ENCODE measurements at regions not wholly inside any gene's neighbourhood (a gene's known extent, or its start where the extent isn't known, plus 50 kb on each side); places are given as distances from the start of the nearest gene placed in this dataset.
"Not testable (repeated sequence)": the region's sequence is repeated elsewhere in the genome, so short reads cannot be mapped to it uniquely, and the experiment has no call there.

DNA sequence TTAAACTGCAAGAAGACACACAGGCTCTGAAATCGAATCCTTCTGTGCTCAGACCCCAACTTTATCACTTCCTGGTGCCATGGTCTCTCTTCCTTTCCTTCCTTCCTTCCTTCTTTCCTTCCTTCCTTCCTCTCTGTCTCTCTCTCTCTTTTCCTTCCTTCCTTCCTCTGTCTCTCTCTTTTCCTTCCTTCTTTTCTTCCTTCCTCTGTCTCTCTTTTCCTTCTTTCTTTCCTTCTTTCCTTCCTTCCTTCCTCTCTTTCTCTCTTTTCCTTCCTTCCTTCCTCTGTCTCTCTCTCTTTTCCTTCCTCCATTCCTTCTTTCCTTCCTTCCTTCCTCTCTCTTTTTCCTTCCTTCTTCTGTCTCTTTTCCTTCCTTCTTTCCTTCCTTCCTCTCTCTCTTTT lies 127.2 kb upstream of the CACNA1A start (continued):
- TF ChIP-seq, protein P1, sequence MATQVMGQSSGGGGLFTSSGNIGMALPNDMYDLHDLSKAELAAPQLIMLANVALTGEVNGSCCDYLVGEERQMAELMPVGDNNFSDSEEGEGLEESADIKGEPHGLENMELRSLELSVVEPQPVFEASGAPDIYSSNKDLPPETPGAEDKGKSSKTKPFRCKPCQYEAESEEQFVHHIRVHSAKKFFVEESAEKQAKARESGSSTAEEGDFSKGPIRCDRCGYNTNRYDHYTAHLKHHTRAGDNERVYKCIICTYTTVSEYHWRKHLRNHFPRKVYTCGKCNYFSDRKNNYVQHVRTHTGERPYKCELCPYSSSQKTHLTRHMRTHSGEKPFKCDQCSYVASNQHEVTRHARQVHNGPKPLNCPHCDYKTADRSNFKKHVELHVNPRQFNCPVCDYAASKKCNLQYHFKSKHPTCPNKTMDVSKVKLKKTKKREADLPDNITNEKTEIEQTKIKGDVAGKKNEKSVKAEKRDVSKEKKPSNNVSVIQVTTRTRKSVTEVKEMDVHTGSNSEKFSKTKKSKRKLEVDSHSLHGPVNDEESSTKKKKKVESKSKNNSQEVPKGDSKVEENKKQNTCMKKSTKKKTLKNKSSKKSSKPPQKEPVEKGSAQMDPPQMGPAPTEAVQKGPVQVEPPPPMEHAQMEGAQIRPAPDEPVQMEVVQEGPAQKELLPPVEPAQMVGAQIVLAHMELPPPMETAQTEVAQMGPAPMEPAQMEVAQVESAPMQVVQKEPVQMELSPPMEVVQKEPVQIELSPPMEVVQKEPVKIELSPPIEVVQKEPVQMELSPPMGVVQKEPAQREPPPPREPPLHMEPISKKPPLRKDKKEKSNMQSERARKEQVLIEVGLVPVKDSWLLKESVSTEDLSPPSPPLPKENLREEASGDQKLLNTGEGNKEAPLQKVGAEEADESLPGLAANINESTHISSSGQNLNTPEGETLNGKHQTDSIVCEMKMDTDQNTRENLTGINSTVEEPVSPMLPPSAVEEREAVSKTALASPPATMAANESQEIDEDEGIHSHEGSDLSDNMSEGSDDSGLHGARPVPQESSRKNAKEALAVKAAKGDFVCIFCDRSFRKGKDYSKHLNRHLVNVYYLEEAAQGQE (IDR thresholded peaks at IDR 0.05; ENCODE audit: low read depth, low read length) = no peak
- TF ChIP-seq RFX5 (IDR thresholded peaks at IDR 0.05; ENCODE audit: low read length) = no peak

DNA sequence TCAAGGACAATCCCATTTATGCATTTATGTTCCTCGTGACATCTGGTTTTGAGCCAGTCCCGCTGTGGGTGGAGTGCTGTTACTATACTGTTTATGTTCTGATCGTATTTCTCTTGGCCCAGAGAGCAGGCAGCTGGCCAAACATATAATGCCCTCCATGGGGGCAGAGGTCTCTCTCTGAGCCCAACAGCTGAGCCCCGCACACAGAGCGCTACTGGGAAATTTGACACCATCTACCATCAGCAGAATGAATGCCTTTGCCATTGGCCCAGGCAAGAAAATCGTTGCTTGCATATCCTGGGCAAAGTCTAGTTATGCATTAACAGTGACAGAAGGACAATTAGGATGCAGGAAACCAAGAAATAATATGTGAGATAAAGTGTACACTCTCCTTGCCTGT lies 126.8 kb upstream of the CACNA1A start:
- H3K9me2 ChIP-seq = no peaks in the 10 kb centered on the region
- peak overlapping the region in 1 of 2 experiments; percentile 11; a peak in 1 of 4 replicates for H3K27ac ChIP-seq (ENCODE audit: low read depth in 2 of 2, low read length in 1 of 2)
- no peaks in the 10 kb centered on the region for H4K20me1 ChIP-seq (ENCODE audit: insufficient read depth)
- H3F3A ChIP-seq (replicated peaks; ENCODE audit: insufficient read depth) = no peaks in the 10 kb centered on the region
- no peaks in the 10 kb centered on the region for H3K9me3 ChIP-seq
- no peaks in the 10 kb centered on the region for H3K79me2 ChIP-seq (ENCODE audit: insufficient read depth)
- H3K36me3 ChIP-seq (replicated peaks in 1 of 2; ENCODE audit: control insufficient read depth in 1 of 2, insufficient read depth in 2 of 2, low read length in 1 of 2) = no peaks in the 10 kb centered on the region
- H3K4me3 ChIP-seq (ENCODE audit: low read depth in 2 of 2, low read length in 1 of 2) = no peak overlapping the region
- DNase-seq = no peak
- ChIA-PET POLR2A (no interaction called here), CTCF (no interaction called here)
- TF ChIP-seq RFX5 (IDR thresholded peaks at IDR 0.05; ENCODE audit: low read length) = no peak
- TF ChIP-seq TEAD4 (IDR thresholded peaks at IDR 0.05; ENCODE audit: borderline replicate concordance, insufficient read depth) = no peak
- no peak for TF ChIP-seq MXI1 (IDR thresholded peaks at IDR 0.05; ENCODE audit: low read depth, low read length)
- TF ChIP-seq TAF1 (IDR thresholded peaks at IDR 0.05; ENCODE audit: borderline replicate concordance, low read depth, low read length) = no peak
- TF ChIP-seq, protein P2, sequence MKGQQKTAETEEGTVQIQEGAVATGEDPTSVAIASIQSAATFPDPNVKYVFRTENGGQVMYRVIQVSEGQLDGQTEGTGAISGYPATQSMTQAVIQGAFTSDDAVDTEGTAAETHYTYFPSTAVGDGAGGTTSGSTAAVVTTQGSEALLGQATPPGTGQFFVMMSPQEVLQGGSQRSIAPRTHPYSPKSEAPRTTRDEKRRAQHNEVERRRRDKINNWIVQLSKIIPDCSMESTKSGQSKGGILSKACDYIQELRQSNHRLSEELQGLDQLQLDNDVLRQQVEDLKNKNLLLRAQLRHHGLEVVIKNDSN (IDR thresholded peaks at IDR 0.05; ENCODE audit: borderline replicate concordance, low read depth) = no peak
- TF ChIP-seq NFIC (IDR thresholded peaks at IDR 0.05; ENCODE audit: borderline replicate concordance) = peak; percentile 72
- TF ChIP-seq GATA2 (CRISPR knock-in tag; IDR thresholded peaks at IDR 0.05) = no peak
- TF ChIP-seq NRF1 (IDR thresholded peaks at IDR 0.05; ENCODE audit: low read depth, low read length) = no peak
- TF ChIP-seq FOXJ3 (CRISPR knock-in tag; IDR thresholded peaks at IDR 0.05) = no peak
- TF ChIP-seq, protein P3, sequence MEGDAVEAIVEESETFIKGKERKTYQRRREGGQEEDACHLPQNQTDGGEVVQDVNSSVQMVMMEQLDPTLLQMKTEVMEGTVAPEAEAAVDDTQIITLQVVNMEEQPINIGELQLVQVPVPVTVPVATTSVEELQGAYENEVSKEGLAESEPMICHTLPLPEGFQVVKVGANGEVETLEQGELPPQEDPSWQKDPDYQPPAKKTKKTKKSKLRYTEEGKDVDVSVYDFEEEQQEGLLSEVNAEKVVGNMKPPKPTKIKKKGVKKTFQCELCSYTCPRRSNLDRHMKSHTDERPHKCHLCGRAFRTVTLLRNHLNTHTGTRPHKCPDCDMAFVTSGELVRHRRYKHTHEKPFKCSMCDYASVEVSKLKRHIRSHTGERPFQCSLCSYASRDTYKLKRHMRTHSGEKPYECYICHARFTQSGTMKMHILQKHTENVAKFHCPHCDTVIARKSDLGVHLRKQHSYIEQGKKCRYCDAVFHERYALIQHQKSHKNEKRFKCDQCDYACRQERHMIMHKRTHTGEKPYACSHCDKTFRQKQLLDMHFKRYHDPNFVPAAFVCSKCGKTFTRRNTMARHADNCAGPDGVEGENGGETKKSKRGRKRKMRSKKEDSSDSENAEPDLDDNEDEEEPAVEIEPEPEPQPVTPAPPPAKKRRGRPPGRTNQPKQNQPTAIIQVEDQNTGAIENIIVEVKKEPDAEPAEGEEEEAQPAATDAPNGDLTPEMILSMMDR (IDR thresholded peaks at IDR 0.05) = no peak
- TF ChIP-seq, protein P4, sequence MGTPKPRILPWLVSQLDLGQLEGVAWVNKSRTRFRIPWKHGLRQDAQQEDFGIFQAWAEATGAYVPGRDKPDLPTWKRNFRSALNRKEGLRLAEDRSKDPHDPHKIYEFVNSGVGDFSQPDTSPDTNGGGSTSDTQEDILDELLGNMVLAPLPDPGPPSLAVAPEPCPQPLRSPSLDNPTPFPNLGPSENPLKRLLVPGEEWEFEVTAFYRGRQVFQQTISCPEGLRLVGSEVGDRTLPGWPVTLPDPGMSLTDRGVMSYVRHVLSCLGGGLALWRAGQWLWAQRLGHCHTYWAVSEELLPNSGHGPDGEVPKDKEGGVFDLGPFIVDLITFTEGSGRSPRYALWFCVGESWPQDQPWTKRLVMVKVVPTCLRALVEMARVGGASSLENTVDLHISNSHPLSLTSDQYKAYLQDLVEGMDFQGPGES (IDR thresholded peaks at IDR 0.05; ENCODE audit: low read depth, low read length) = no peak
- TF ChIP-seq TCF12 (IDR thresholded peaks at IDR 0.05) = peak; percentile 46; the same call in 1 of the 2 replicates
- no peaks in the 10 kb centered on the region; the same call in 1 of the 2 replicates for H3K27me3 ChIP-seq (ENCODE audit: insufficient read depth)
- no peak overlapping the region for H3K9ac ChIP-seq
- peak overlapping the region; percentile 51; the same call in 1 of the 2 replicates for H2AFZ ChIP-seq (ENCODE audit: low read depth)
- no peaks in the 10 kb centered on the region for H3K4me1 ChIP-seq (ENCODE audit: control insufficient read depth in 1 of 2, insufficient read depth in 2 of 2, low read depth in 1 of 2, low read length in 1 of 2)
- H3K4me2 ChIP-seq = peak overlapping the region; percentile 67; the same call in 1 of the 2 replicates
- WGBS (ENCODE audit: low lambda C conversion rate) = 4% methylated on average over 6 of the region's 6 CpGs

DNA sequence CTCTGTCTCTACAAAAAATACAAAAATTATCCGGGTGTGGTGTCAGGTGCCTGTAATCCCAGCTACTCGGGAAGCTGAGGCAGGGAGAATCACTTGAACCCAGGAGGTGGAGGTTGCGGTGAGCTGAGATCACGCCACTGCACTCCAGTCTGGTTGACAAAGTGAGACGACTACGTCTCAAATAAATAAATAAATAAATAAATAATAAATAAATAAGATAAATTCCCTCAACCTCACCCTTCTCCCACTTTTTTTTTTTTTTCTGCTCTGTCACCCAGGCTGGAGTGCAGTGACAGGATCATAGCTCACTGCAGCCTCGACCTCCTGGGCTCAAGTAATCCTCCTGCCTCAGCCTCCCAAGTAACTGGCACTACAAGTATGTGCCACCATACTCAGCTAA lies 125.9 kb upstream of the CACNA1A start:
- H3K27me3 ChIP-seq (ENCODE audit: insufficient read depth); H3K9ac ChIP-seq; H3K36me3 ChIP-seq (replicated peaks in 1 of 2; ENCODE audit: control insufficient read depth in 1 of 2, insufficient read depth in 2 of 2, low read length in 1 of 2); H3K4me2 ChIP-seq; H3K9me3 ChIP-seq; H3F3A ChIP-seq (replicated peaks; ENCODE audit: insufficient read depth); POLR2A ChIA-PET; H4K20me1 ChIP-seq (ENCODE audit: insufficient read depth); CTCF ChIA-PET; H3K9me2 ChIP-seq; H3K79me2 ChIP-seq (ENCODE audit: insufficient read depth); DNase-seq; H2AFZ ChIP-seq (ENCODE audit: low read depth); H3K4me1 ChIP-seq (ENCODE audit: control insufficient read depth in 1 of 2, insufficient read depth in 2 of 2, low read depth in 1 of 2, low read length in 1 of 2); H3K27ac ChIP-seq (ENCODE audit: low read depth in 2 of 2, low read length in 1 of 2); H3K4me3 ChIP-seq (ENCODE audit: low read depth in 2 of 2, low read length in 1 of 2): not testable (repeated sequence)
- WGBS (ENCODE audit: low lambda C conversion rate) = 22% methylated on average over 7 of the region's 7 CpGs

All from SK-N-SH (cell line).